WTC11 (cell line): ENCODE measurements at regions not wholly inside any gene's neighbourhood (a gene's known extent, or its start where the extent isn't known, plus 50 kb on each side); places are given as distances from the start of the nearest gene placed in this dataset.

Source experiments
- ATAC-seq: fragments of 200-7000 bp; cut with Tn5 transposase; 2 replicates; pipeline ENCODE4 v1.10.0; 2021; ENCODE audit warnings: mild to moderate bottlenecking, moderate library complexity
- CTCF ChIA-PET: fragments of 300-600 bp; sonication (Branson Sonifier 250); formaldehyde crosslinking; loops from one replicate; lab custom pipeline; 2021; ENCODE audit warnings: antibody characterized with exemption; lab: Charles Lee
- POLR2A ChIA-PET: fragments of 350-600 bp; sonication (Branson Sonifier 250); formaldehyde crosslinking; loops from one replicate; lab custom pipeline; 2021; ENCODE audit warnings: antibody characterized with exemption; lab: Charles Lee
- DNase-seq: peaks from one replicate; pipeline ENCODE4 v3.0.0; 2021; ENCODE audit warnings: low spot score
- H3K27ac Mint-ChIP-seq: 2 replicates; pipeline ENCODE4 v1.8.0; 2021; ENCODE audit warnings: mixed read lengths
- H3K27me3 Mint-ChIP-seq: 2 replicates; pipeline ENCODE4 v1.8.0; 2021; ENCODE audit warnings: low read depth, mild to moderate bottlenecking, moderate library complexity, mixed read lengths
- H3K36me3 Mint-ChIP-seq: 2 replicates; pipeline ENCODE4 v1.8.0; 2021; ENCODE audit warnings: mixed read lengths
- H3K4me1 Mint-ChIP-seq: 2 replicates; pipeline ENCODE4 v1.8.0; 2022; ENCODE audit warnings: mixed read lengths
- H3K4me3 Mint-ChIP-seq: 2 replicates; pipeline ENCODE4 v1.8.0; 2021; ENCODE audit warnings: mild to moderate bottlenecking, moderate library complexity, mixed read lengths
- H3K9me3 Mint-ChIP-seq: 2 replicates; pipeline ENCODE4 v1.8.0; 2021; ENCODE audit warnings: mixed read lengths
- GABPB1 ChIP-seq: sonication (generic); formaldehyde crosslinking; IDR thresholded peaks from 2 replicates; pipeline ENCODE4 v1.8.1; 2023; ENCODE audit warnings: mild to moderate bottlenecking, missing genetic modification reagents
- JUN ChIP-seq: sonication (generic); formaldehyde crosslinking; IDR thresholded peaks from 2 replicates; pipeline ENCODE4 v1.8.0; 2023; ENCODE audit warnings: mild to moderate bottlenecking, missing genetic modification reagents
- MYBL2 ChIP-seq: sonication (generic); formaldehyde crosslinking; IDR thresholded peaks from 2 replicates; pipeline ENCODE4 v1.8.1; 2023; ENCODE audit warnings: mild to moderate bottlenecking, moderate library complexity, missing genetic modification reagents
- PRRX2 ChIP-seq: fragments of 250-450 bp; sonication (Bioruptor Pico); IDR thresholded peaks from 2 replicates; pipeline ENCODE4 v1.8.0; 2021; ENCODE audit warnings: mild to moderate bottlenecking
- SOX15 ChIP-seq: fragments of 250-450 bp; sonication (Bioruptor Pico); IDR thresholded peaks from 2 replicates; pipeline ENCODE4 v1.9.0; 2021; ENCODE audit warnings: mild to moderate bottlenecking
- TCF7 ChIP-seq: sonication (generic); formaldehyde crosslinking; IDR thresholded peaks from 2 replicates; pipeline ENCODE4 v1.8.0; 2022; ENCODE audit warnings: mild to moderate bottlenecking, low read depth, missing genetic modification reagents, moderate library complexity
- TP53 ChIP-seq: sonication (generic); formaldehyde crosslinking; IDR thresholded peaks from 2 replicates; pipeline ENCODE4 v1.8.1; 2023; ENCODE audit warnings: mild to moderate bottlenecking, missing genetic modification reagents
- ZNF138 ChIP-seq: sonication (generic); formaldehyde crosslinking; conservative IDR thresholded peaks from 2 replicates; pipeline ENCODE4 v1.8.1; 2022; ENCODE audit warnings: mild to moderate bottlenecking, moderate library complexity, missing genetic modification reagents
- ZNF219 ChIP-seq: sonication (generic); formaldehyde crosslinking; IDR thresholded peaks from 2 replicates; pipeline ENCODE4 v1.8.0; 2023; ENCODE audit warnings: missing genetic modification reagents, mild to moderate bottlenecking, borderline replicate concordance
- TF ChIP-seq, protein P1 (sequence below): sonication (generic); formaldehyde crosslinking; IDR thresholded peaks from 2 replicates; pipeline ENCODE4 v1.8.0; 2022; ENCODE audit warnings: mild to moderate bottlenecking, missing genetic modification reagents
- TF ChIP-seq, protein P2 (sequence below): fragments of 250-450 bp; sonication (Bioruptor Pico); IDR thresholded peaks from 2 replicates; pipeline ENCODE4 v1.8.0; 2021; ENCODE audit warnings: mild to moderate bottlenecking
- TF ChIP-seq, protein P3 (sequence below): sonication (generic); formaldehyde crosslinking; IDR thresholded peaks from 2 replicates; pipeline ENCODE4 v1.8.1; 2023; ENCODE audit warnings: mild to moderate bottlenecking, missing genetic modification reagents
- TF ChIP-seq, protein P4 (sequence below): sonication (generic); formaldehyde crosslinking; IDR thresholded peaks from 2 replicates; pipeline ENCODE4 v1.8.0; 2023; ENCODE audit warnings: mild to moderate bottlenecking, missing genetic modification reagents
- TF ChIP-seq, protein P5 (sequence below): sonication (generic); formaldehyde crosslinking; IDR thresholded peaks from 2 replicates; pipeline ENCODE4 v1.8.0; 2022; ENCODE audit warnings: missing genetic modification reagents
- TF ChIP-seq, protein P6 (sequence below): fragments of 250-450 bp; sonication (Bioruptor Pico); IDR thresholded peaks from 2 replicates; pipeline ENCODE4 v1.9.0; 2021; ENCODE audit warnings: mild to moderate bottlenecking
- TF ChIP-seq, protein P7 (sequence below): sonication (generic); formaldehyde crosslinking; IDR thresholded peaks from 2 replicates; pipeline ENCODE4 v1.8.1; 2022; ENCODE audit warnings: mild to moderate bottlenecking, missing genetic modification reagents, moderate library complexity, borderline replicate concordance

DNA sequence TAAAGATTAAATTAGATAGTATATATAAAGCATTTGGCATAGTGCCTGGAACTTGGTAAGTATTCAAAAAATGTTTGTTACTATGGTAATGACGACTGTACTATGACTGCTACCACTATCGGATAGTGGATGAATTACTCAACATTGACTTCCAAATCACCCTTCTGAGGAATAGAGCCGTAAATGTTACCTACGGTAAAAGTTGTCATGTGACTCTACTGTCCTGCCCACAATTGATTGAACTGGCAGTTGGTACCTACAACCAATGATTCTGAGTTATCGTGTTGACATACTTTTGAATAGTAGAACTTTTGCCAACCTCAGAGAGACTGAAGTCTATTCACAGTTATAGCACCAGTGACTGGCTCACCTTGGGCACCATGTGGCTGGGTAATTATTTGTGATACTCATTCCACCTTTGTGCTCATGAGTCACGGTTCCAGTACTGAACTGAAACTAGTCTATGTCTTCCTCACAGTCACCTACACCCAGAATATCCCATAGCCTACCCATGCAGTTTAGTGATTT lies 185.5 kb upstream of the PITX2 start:
- Mint-ChIP-seq H3K4me3 (no peak overlapping the region), H3K27ac (no peak overlapping the region), H3K27me3 (no peaks in the 10 kb centered on the region), H3K9me3 (peaks cover 5% of the 10 kb centered on the region), H3K36me3 (no peaks in the 10 kb centered on the region), H3K4me1 (no peaks in the 10 kb centered on the region)
- ATAC-seq (no peak), DNase-seq (no peak)
- no peak for TF ChIP-seq GABPB1
- TF ChIP-seq, protein P1, sequence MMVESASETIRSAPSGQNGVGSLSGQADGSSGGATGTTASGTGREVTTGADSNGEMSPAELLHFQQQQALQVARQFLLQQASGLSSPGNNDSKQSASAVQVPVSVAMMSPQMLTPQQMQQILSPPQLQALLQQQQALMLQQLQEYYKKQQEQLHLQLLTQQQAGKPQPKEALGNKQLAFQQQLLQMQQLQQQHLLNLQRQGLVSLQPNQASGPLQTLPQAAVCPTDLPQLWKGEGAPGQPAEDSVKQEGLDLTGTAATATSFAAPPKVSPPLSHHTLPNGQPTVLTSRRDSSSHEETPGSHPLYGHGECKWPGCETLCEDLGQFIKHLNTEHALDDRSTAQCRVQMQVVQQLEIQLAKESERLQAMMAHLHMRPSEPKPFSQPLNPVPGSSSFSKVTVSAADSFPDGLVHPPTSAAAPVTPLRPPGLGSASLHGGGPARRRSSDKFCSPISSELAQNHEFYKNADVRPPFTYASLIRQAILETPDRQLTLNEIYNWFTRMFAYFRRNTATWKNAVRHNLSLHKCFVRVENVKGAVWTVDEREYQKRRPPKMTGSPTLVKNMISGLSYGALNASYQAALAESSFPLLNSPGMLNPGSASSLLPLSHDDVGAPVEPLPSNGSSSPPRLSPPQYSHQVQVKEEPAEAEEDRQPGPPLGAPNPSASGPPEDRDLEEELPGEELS (CRISPR knock-in tag): no peak
- CTCF ChIA-PET: no interaction called here
- POLR2A ChIA-PET: no interaction called here

DNA sequence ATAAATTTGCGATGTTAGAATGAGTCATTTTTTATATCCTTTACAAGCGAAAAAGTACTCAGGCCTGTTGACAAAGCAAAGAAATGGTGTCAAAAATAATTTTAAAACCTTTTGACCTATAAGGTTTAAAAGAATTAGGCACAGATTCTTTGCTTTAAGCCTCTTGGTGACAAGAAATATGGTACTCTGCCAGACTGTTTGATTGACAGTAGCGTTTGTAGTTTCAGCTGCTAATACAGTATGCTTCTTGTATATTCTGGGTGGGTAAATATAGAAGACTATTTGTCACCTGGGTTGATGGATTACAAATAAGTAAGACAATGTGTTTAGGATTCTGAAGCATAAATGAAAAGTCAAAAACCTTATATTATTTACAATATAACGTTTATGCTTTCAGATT lies 193.1 kb upstream of the PITX2 start:
- no peak for ATAC-seq
- Mint-ChIP-seq H3K4me1 (no peaks in the 10 kb centered on the region), H3K4me3 (no peak overlapping the region), H3K27me3 (no peaks in the 10 kb centered on the region), H3K9me3 (no peaks in the 10 kb centered on the region), H3K27ac (no peak overlapping the region), H3K36me3 (no peaks in the 10 kb centered on the region)
- ChIA-PET POLR2A (no interaction called here), CTCF (no interaction called here)
- TF ChIP-seq, protein P2, sequence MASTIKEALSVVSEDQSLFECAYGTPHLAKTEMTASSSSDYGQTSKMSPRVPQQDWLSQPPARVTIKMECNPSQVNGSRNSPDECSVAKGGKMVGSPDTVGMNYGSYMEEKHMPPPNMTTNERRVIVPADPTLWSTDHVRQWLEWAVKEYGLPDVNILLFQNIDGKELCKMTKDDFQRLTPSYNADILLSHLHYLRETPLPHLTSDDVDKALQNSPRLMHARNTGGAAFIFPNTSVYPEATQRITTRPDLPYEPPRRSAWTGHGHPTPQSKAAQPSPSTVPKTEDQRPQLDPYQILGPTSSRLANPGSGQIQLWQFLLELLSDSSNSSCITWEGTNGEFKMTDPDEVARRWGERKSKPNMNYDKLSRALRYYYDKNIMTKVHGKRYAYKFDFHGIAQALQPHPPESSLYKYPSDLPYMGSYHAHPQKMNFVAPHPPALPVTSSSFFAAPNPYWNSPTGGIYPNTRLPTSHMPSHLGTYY: no peak
- TF ChIP-seq, protein P3, sequence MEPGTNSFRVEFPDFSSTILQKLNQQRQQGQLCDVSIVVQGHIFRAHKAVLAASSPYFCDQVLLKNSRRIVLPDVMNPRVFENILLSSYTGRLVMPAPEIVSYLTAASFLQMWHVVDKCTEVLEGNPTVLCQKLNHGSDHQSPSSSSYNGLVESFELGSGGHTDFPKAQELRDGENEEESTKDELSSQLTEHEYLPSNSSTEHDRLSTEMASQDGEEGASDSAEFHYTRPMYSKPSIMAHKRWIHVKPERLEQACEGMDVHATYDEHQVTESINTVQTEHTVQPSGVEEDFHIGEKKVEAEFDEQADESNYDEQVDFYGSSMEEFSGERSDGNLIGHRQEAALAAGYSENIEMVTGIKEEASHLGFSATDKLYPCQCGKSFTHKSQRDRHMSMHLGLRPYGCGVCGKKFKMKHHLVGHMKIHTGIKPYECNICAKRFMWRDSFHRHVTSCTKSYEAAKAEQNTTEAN: no peak
- TF ChIP-seq, protein P4, sequence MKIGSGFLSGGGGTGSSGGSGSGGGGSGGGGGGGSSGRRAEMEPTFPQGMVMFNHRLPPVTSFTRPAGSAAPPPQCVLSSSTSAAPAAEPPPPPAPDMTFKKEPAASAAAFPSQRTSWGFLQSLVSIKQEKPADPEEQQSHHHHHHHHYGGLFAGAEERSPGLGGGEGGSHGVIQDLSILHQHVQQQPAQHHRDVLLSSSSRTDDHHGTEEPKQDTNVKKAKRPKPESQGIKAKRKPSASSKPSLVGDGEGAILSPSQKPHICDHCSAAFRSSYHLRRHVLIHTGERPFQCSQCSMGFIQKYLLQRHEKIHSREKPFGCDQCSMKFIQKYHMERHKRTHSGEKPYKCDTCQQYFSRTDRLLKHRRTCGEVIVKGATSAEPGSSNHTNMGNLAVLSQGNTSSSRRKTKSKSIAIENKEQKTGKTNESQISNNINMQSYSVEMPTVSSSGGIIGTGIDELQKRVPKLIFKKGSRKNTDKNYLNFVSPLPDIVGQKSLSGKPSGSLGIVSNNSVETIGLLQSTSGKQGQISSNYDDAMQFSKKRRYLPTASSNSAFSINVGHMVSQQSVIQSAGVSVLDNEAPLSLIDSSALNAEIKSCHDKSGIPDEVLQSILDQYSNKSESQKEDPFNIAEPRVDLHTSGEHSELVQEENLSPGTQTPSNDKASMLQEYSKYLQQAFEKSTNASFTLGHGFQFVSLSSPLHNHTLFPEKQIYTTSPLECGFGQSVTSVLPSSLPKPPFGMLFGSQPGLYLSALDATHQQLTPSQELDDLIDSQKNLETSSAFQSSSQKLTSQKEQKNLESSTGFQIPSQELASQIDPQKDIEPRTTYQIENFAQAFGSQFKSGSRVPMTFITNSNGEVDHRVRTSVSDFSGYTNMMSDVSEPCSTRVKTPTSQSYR: no peak
- TF ChIP-seq SOX15 (CRISPR knock-in tag): no peak
- DNase-seq: no peak

DNA sequence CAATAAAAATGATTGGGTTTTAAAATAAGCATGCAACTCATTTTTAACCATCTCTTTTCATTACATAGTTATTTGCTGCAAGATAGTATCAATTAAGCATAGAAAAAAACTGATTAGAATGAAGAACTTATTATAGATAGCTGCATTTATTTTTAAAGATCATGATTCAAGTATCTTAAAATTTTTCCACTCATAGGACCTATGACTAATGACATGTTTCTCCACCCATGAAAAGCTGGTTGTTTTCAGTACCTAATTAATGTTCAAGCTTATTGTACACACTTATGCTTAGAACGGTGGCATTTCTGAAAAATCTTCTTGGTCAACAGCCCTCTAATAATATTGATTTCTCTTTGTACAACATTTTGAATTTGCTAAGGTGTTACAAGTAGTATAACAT lies 193.5 kb upstream of the PITX2 start:
- Mint-ChIP-seq H3K27ac (no peak overlapping the region), H3K27me3 (no peaks in the 10 kb centered on the region), H3K4me3 (no peak overlapping the region), H3K36me3 (no peaks in the 10 kb centered on the region), H3K9me3 (no peaks in the 10 kb centered on the region), H3K4me1 (no peaks in the 10 kb centered on the region)
- POLR2A ChIA-PET: no interaction called here
- no peak for DNase-seq
- no peak for ATAC-seq
- CTCF ChIA-PET: no interaction called here
- TF ChIP-seq ZNF219 (no peak), ZNF138 (CRISPR knock-in tag) (no peak), TP53 (CRISPR knock-in tag) (no peak), PRRX2 (CRISPR knock-in tag) (no peak), JUN (CRISPR knock-in tag) (no peak), MYBL2 (CRISPR knock-in tag) (no peak), TCF7 (no peak)
- TF ChIP-seq, protein P4: no peak
- TF ChIP-seq, protein P5, sequence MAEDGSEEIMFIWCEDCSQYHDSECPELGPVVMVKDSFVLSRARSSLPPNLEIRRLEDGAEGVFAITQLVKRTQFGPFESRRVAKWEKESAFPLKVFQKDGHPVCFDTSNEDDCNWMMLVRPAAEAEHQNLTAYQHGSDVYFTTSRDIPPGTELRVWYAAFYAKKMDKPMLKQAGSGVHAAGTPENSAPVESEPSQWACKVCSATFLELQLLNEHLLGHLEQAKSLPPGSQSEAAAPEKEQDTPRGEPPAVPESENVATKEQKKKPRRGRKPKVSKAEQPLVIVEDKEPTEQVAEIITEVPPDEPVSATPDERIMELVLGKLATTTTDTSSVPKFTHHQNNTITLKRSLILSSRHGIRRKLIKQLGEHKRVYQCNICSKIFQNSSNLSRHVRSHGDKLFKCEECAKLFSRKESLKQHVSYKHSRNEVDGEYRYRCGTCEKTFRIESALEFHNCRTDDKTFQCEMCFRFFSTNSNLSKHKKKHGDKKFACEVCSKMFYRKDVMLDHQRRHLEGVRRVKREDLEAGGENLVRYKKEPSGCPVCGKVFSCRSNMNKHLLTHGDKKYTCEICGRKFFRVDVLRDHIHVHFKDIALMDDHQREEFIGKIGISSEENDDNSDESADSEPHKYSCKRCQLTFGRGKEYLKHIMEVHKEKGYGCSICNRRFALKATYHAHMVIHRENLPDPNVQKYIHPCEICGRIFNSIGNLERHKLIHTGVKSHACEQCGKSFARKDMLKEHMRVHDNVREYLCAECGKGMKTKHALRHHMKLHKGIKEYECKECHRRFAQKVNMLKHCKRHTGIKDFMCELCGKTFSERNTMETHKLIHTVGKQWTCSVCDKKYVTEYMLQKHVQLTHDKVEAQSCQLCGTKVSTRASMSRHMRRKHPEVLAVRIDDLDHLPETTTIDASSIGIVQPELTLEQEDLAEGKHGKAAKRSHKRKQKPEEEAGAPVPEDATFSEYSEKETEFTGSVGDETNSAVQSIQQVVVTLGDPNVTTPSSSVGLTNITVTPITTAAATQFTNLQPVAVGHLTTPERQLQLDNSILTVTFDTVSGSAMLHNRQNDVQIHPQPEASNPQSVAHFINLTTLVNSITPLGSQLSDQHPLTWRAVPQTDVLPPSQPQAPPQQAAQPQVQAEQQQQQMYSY (CRISPR knock-in tag): no peak
- TF ChIP-seq, protein P6, sequence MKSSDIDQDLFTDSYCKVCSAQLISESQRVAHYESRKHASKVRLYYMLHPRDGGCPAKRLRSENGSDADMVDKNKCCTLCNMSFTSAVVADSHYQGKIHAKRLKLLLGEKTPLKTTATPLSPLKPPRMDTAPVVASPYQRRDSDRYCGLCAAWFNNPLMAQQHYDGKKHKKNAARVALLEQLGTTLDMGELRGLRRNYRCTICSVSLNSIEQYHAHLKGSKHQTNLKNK (CRISPR knock-in tag): no peak
- TF ChIP-seq, protein P7, sequence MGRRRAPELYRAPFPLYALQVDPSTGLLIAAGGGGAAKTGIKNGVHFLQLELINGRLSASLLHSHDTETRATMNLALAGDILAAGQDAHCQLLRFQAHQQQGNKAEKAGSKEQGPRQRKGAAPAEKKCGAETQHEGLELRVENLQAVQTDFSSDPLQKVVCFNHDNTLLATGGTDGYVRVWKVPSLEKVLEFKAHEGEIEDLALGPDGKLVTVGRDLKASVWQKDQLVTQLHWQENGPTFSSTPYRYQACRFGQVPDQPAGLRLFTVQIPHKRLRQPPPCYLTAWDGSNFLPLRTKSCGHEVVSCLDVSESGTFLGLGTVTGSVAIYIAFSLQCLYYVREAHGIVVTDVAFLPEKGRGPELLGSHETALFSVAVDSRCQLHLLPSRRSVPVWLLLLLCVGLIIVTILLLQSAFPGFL (CRISPR knock-in tag): no peak
